Activated CD4-positive, alpha-beta T cell treated with anti-CD3 and anti-CD28 coated beads, Interleukin-2, amount 10 ng/mL, durations not matched to agents 7 days and 5 days (primary cell): ENCODE measurements at regions not wholly inside any gene's neighbourhood (a gene's known extent, or its start where the extent isn't known, plus 50 kb on each side); places are given as distances from the start of the nearest gene placed in this dataset.

ENCODE experiments used
- CTCF ChIA-PET: fragments of 350-600 bp; sonication (Branson Sonifier 250); formaldehyde crosslinking; loops from one replicate; lab custom pipeline; 2021; ENCODE audit warnings: antibody characterized with exemption; lab: Charles Lee
- POLR2A ChIA-PET: fragments of 350-600 bp; sonication (Branson Sonifier 250); formaldehyde crosslinking; loops from one replicate; lab custom pipeline; 2021; ENCODE audit warnings: antibody characterized with exemption; lab: Charles Lee
- DNase-seq: peaks from one replicate; pipeline ENCODE4 v3.0.0-alpha.2; 2020
- H3K27ac Mint-ChIP-seq: one replicate; pipeline ENCODE4 v1.8.0; 2021; ENCODE audit warnings: mild to moderate bottlenecking, moderate library complexity, mixed read lengths
- H3K27me3 Mint-ChIP-seq: one replicate; pipeline ENCODE4 v1.8.0; 2021; ENCODE audit warnings: mixed read lengths
- H3K36me3 Mint-ChIP-seq: one replicate; pipeline ENCODE4 v1.8.0; 2021; ENCODE audit warnings: low read depth, mixed read lengths
- H3K4me1 Mint-ChIP-seq: one replicate; pipeline ENCODE4 v1.8.0; 2021; ENCODE audit warnings: mixed read lengths
- H3K4me3 Mint-ChIP-seq: one replicate; pipeline ENCODE4 v1.8.0; 2021; ENCODE audit warnings: mild to moderate bottlenecking, moderate library complexity, mixed read lengths
- H3K9me3 Mint-ChIP-seq: one replicate; pipeline ENCODE4 v1.8.0; 2021; ENCODE audit warnings: mixed read lengths

DNA sequence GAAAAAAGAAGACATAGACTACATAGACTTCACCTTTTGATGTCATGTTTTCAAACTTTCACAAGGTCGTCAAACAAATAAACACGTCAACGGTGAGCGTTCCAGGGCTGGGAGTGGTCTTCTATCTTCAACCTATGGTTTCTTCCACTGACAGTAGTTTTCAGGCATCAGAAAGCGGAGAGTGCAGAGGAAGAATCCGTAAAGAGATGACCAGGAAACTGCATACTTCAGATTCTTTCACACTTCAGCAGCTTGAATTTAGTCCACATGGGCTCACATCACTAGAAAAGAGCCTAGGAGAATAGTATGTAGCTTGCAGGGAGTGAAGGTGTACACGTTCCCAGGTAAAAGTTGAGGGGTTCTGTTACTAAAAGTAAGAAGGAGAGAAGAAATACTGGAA is 58.5 kb downstream of the NPY1R start:
- no peak for DNase-seq
- no peak overlapping the region for H3K27ac Mint-ChIP-seq
- no peak overlapping the region for H3K4me3 Mint-ChIP-seq

DNA sequence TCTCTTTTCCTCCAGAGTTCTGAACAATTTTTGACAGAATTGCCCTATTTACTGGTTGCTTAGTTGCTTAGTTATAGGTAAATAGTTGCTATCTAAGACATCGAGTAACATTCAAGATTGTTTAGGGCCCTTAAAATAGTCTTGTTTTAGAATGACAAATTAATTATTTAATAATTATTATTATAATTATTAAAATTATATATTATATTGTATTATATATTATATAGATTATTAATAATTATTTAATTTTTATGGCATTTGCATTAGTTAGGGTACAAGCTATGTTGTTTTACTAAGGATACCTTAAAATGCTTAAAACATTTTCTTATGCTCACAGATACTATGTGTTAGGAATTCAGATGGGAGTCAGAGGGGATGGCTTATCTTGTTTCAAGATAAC is 59.2 kb downstream of the NPY1R start:
- no peaks in the 10 kb centered on the region for H3K9me3 Mint-ChIP-seq
- CTCF ChIA-PET: no interaction called here
- H3K36me3 Mint-ChIP-seq: no peaks in the 10 kb centered on the region
- DNase-seq: no peak
- H3K27me3 Mint-ChIP-seq: peaks cover 2% of the 10 kb centered on the region
- H3K4me3 Mint-ChIP-seq: no peak overlapping the region
- POLR2A ChIA-PET: no interaction called here
- H3K27ac Mint-ChIP-seq: no peak overlapping the region
- H3K4me1 Mint-ChIP-seq: no peaks in the 10 kb centered on the region

More for the DNA sequence above, 58.5 kb downstream of the NPY1R start:
- H3K9me3 Mint-ChIP-seq: no peaks in the 10 kb centered on the region
- no peaks in the 10 kb centered on the region for H3K4me1 Mint-ChIP-seq
- H3K36me3 Mint-ChIP-seq: no peaks in the 10 kb centered on the region
- CTCF ChIA-PET: no interaction called here
- POLR2A ChIA-PET: no interaction called here
- H3K27me3 Mint-ChIP-seq: peaks cover 2% of the 10 kb centered on the region

DNA sequence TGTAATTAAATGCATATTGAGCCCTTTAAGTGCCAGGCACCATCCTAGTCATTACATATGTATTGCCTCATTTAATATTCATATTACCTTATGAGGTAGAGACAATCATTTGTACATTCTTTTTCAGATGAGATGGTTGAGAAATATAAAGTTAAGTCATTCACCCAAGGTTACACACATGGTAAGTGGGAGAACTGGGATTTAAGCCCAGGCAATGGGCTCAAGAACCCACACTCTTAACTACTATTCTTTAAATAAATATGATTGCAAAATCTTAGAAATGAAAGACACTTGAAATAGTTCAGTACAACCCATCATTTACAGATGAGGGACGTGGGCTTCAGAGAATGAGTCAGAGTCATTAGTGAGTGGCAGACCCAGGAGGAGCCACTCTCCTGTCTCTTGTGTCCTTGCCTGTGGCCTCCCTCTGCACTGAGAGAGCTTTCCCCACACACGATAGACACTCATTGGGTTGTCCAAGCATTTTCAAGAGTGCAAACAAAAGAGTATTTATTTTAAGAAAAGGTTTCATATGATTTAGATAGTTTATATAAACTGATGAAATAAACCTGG is 60.8 kb downstream of the NPY1R start:
- DNase-seq: no peak
- Mint-ChIP-seq H3K4me1 (no peaks in the 10 kb centered on the region), H3K9me3 (no peaks in the 10 kb centered on the region), H3K36me3 (no peaks in the 10 kb centered on the region), H3K4me3 (no peak overlapping the region), H3K27me3 (peaks cover 2% of the 10 kb centered on the region), H3K27ac (no peak overlapping the region)
- ChIA-PET POLR2A (no interaction called here), CTCF (no interaction called here)

DNA sequence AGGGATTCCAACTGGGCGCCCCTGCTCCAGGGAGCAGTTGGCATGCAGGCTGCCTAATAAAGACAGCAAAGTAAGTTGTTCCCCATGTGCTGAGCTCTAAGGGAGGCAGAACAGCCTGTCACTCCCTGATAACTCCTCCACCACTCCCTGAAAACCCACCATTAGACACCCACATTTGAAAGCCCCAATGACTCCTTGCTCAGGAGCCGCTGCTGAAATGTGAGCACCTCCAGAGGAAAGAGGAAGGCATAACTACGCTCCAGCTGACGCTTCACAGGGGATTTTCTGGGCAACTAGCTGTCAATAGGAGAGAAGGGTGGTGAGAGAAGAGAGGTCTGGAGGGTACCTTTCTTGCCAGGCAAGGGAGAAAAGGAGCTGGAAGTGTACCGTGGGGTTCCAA is 62.5 kb downstream of the NPY1R start:
- Mint-ChIP-seq H3K27me3 (peaks cover 2% of the 10 kb centered on the region), H3K4me3 (no peak overlapping the region), H3K36me3 (no peaks in the 10 kb centered on the region), H3K27ac (no peak overlapping the region), H3K9me3 (no peaks in the 10 kb centered on the region), H3K4me1 (no peaks in the 10 kb centered on the region)
- ChIA-PET POLR2A (no interaction called here), CTCF (no interaction called here)
- DNase-seq: no peak

DNA sequence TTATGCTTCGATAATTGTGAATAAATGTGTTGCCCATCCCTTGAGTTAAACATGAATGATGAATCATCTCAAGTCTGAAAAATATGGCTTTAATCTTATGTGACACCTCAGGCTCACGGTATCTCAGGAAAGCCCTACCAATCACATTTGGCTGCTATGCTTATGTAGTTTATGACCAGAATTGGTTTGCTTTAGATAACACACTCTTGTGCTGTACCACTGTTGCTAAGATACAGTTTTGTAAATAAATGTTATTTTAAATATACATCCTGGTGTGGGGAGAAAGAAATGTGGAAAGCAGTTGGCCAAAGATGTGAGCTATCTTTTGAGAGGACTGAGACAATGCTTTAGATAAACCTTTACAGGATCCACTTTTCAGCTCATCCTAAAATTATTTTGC is 63.2 kb downstream of the NPY1R start:
- Mint-ChIP-seq H3K27ac (no peak overlapping the region), H3K36me3 (no peaks in the 10 kb centered on the region), H3K4me1 (no peaks in the 10 kb centered on the region), H3K4me3 (no peak overlapping the region), H3K27me3 (peaks cover 2% of the 10 kb centered on the region), H3K9me3 (no peaks in the 10 kb centered on the region)
- ChIA-PET POLR2A (no interaction called here), CTCF (interaction anchor here (0.7 kb wide), 1 partner anchor 170 kb away, joined by 5 read pairs; no protein-coding TSS in a partner anchor)
- no peak for DNase-seq

DNA sequence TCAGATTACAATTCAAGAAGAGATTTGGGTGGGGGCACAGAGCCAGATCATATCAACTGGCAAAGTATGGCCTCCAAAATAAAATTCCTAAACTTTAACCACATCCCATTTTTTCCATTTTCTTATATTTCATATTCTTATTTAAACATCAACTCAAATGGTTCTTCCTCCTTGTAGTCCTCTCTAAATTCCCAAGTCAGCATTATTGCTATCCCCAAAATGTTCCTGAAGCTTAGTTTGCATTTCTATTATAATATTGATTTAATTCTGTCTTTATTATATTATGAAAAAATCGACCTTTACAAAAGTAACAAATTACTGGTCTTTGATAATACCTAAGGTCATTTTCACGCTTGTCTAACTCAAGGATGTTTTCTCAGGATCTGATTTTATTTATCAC is 67.5 kb downstream of the NPY1R start:
- H3K4me3 Mint-ChIP-seq: no peak overlapping the region
- ChIA-PET CTCF (no interaction called here), POLR2A (no interaction called here)
- no peaks in the 10 kb centered on the region for H3K4me1 Mint-ChIP-seq
- H3K27ac Mint-ChIP-seq: no peak overlapping the region
- H3K27me3 Mint-ChIP-seq: peaks cover 1% of the 10 kb centered on the region
- H3K9me3 Mint-ChIP-seq: no peaks in the 10 kb centered on the region
- no peaks in the 10 kb centered on the region for H3K36me3 Mint-ChIP-seq
- DNase-seq: no peak

DNA sequence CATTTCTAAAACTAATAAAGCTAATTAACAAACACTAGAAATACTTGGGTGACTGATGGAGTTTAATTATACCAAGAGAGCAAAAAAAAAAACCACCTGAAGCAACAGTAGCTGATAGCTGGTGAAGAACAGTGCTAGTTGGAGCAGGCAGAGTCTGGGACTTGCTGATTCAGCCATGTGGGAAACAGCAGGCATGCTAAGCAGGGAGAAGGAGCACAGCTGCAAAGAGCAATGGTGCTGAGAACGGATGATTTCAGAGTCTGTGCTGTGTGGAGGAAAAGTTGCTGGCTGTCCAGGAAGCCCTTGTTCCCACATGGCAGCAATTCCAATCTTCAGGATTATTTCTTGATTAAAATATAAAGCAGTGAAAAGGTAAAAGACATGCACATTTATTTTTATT is 68.8 kb downstream of the NPY1R start:
- ChIA-PET CTCF (no interaction called here), POLR2A (no interaction called here)
- DNase-seq: no peak
- no peaks in the 10 kb centered on the region for H3K9me3 Mint-ChIP-seq
- H3K27ac Mint-ChIP-seq: no peak overlapping the region
- H3K36me3 Mint-ChIP-seq: no peaks in the 10 kb centered on the region
- no peaks in the 10 kb centered on the region for H3K4me1 Mint-ChIP-seq
- no peaks in the 10 kb centered on the region for H3K27me3 Mint-ChIP-seq
- no peak overlapping the region for H3K4me3 Mint-ChIP-seq

DNA sequence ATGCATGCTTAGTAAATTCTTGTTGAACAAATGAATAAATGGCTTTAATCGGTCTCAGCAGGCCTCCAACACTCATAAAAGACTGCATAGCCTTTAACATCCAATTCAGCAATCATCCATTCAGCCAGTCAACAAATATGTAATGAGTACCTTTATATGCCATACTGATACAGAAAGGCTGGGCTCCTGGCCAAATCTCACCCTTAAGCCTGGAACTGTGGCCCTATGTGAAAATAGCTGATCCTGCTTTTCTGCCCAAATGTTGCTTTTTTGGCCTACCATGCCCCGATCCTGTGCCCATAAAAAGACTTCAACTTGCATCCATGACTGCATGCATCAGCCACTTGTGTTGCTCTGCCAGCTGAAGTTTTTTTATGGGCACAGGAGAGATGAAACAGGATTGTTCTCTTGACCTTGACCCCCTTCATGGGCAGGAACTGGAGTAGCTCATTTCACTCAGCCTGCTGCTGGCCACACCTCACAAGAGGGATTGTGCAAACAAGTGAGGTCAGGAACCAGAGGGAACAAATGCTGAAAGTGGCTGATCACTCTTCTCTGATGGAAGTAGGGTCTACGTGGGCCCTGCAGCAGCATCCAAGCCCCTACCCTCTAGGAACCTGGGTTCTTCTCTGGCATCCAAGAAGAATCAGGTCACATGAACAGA is 75.6 kb downstream of the NPY1R start:
- POLR2A ChIA-PET: no interaction called here
- Mint-ChIP-seq H3K4me3 (no peak overlapping the region), H3K9me3 (no peaks in the 10 kb centered on the region)

DNA sequence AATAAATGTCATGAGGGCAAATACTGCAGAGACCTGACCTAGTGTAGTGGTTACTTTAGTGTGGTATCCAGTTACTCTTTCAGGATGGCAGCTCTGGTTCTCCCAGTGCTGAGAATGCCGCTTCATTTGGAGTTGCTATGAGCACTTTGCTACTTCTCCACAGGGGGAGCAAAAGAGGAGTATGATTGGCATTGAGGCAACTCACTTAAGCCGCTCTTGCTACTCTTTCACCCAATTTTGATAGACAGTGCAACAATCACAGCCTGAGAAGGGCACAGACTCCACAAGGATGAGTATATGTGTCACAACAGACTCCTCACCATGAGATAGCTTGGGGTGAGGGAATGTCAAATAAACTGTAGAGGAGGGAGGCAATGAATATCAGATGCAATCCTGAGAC is 81.2 kb downstream of the NPY1R start:
- ChIA-PET CTCF (no interaction called here), POLR2A (no interaction called here)
- H3K4me3 Mint-ChIP-seq: no peak overlapping the region
- H3K4me1 Mint-ChIP-seq: no peaks in the 10 kb centered on the region
- no peaks in the 10 kb centered on the region for H3K36me3 Mint-ChIP-seq
- DNase-seq: no peak
- H3K27ac Mint-ChIP-seq: no peak overlapping the region
- no peaks in the 10 kb centered on the region for H3K27me3 Mint-ChIP-seq
- no peaks in the 10 kb centered on the region for H3K9me3 Mint-ChIP-seq

More for the DNA sequence above, 75.6 kb downstream of the NPY1R start:
- no peak for DNase-seq
- no peaks in the 10 kb centered on the region for H3K4me1 Mint-ChIP-seq
- no peaks in the 10 kb centered on the region for H3K27me3 Mint-ChIP-seq
- no peak overlapping the region for H3K27ac Mint-ChIP-seq
- H3K36me3 Mint-ChIP-seq: no peaks in the 10 kb centered on the region
- CTCF ChIA-PET: no interaction called here

DNA sequence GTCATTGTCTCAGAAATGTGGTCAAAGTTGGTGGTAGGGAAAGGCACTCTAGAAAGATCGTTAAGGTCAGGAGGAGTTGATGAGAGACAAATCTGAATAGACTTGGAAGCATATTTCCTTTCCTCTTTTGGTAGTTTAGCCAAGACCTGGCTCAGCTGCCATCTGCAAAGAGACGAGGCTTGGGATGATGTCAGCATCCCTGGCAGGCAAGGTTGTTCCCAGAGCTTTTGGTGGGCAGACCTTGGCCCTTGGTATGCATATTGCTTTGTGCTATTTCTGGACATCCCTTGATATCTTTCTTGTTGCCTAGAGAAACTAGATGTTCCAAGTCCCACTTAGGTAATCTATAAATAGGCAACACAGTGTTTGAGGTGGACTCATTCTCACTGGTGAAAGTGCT is 82.4 kb upstream of the NAF1 start:
- Mint-ChIP-seq H3K27me3 (peaks cover 3% of the 10 kb centered on the region), H3K36me3 (no peaks in the 10 kb centered on the region), H3K27ac (no peak overlapping the region), H3K4me1 (no peaks in the 10 kb centered on the region), H3K4me3 (no peak overlapping the region), H3K9me3 (no peaks in the 10 kb centered on the region)
- CTCF ChIA-PET: no interaction called here
- no peak for DNase-seq
- POLR2A ChIA-PET: no interaction called here

DNA sequence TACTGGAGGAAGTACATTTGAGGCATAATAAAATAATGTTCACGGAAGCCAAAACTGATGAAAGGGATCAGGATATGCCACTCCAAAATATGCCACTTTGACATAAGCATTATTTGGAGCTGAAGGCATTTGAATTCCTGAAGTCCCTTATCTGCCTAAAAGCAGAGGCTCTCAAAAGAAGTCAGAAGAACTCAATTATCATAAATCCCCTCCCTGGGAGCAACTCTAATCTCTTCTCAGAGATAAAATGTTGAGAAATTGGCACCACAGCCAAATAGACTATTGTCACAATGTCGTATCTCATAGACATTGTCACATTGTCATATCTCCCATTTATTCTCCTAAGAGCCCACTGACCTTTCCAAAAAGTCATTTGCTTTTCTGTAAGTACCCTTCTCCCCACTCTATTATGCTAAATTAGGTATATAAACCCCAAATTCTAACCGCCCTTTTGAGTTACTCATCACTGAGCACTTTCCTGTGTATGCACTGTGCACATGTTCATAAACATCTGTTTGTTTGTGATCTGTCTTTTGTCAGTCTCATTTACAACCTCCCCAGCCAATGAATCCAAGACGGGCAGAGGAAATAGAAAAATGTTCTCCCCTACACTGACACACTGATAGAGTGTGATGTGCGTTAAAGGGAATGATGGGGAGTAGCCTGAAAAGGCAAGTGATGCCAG is 78.5 kb upstream of the NAF1 start:
- H3K4me3 Mint-ChIP-seq: no peak overlapping the region
- CTCF ChIA-PET: interaction anchor here (0.6 kb wide), 1 partner anchor 16 kb away, joined by 3 read pairs; no protein-coding TSS in a partner anchor
- no peaks in the 10 kb centered on the region for H3K4me1 Mint-ChIP-seq
- no peak for DNase-seq
- H3K9me3 Mint-ChIP-seq: no peaks in the 10 kb centered on the region
- H3K27me3 Mint-ChIP-seq: peaks cover 5% of the 10 kb centered on the region
- H3K27ac Mint-ChIP-seq: no peak overlapping the region
- POLR2A ChIA-PET: no interaction called here
- no peaks in the 10 kb centered on the region for H3K36me3 Mint-ChIP-seq

DNA sequence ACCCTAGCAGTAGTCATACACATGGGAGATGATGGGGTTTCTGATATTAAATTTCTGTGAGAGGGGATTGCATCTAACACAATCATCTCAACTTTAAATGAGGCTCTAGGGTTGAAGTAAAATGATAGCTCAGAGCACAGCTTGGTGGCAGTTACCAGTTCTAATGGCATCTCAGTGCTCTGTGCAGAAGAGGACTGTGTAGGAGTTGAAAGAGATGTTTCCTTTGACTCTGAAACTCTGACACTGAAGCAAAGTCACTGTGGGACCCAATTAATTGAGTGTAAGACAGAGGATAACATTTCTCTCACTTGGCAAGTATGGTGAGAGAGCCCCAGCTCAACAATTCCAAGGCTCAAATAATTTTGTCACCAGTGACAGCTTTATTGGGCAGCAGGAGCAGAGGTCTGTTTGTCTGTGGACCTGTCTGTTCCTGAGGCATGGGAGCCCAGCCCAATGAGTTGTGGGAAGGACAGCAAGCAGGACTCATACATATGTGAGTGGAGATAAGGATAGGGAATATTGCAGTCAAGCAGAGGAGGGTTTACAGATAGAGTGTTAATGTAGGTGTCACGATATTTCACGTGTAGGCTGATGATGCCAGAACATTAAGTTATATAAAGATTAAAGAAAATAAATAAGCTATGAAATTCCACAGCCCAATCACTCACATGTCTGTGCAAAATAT is 76.7 kb upstream of the NAF1 start:
- CTCF ChIA-PET: no interaction called here
- Mint-ChIP-seq H3K4me1 (no peaks in the 10 kb centered on the region), H3K36me3 (no peaks in the 10 kb centered on the region), H3K9me3 (no peaks in the 10 kb centered on the region), H3K4me3 (no peak overlapping the region), H3K27ac (no peak overlapping the region), H3K27me3 (peaks cover 5% of the 10 kb centered on the region)
- POLR2A ChIA-PET: no interaction called here
- DNase-seq: no peak

DNA sequence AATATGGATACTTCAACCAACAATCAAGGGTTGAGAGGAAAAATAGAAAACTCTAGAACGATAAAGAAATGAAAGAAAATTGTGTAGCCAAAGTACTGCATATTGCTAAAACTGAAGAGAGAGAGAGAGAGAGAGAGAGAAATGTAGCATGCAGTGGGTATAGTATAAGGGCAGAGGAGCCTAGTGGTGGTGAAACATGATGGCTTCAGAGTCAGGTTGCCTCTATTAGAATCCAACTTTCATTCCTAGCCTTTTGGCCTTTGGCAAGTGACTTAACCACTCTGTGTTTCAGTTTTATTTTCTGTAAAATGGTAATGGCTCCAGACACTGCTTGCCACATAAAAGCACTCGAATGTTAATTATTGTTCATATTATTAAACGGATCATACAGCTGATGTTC is 71.2 kb upstream of the NAF1 start:
- Mint-ChIP-seq H3K4me3 (no peak overlapping the region), H3K27me3 (no peaks in the 10 kb centered on the region), H3K36me3 (no peaks in the 10 kb centered on the region), H3K4me1 (no peaks in the 10 kb centered on the region), H3K27ac (no peak overlapping the region), H3K9me3 (no peaks in the 10 kb centered on the region)
- POLR2A ChIA-PET: interaction anchor here (0.6 kb wide), 1 partner anchor 164 kb away, joined by 3 read pairs; no protein-coding TSS in a partner anchor
- CTCF ChIA-PET: no interaction called here
- DNase-seq: no peak
